Suprapubic skin (tissue), 4 donors: ENCODE measurements at regions not wholly inside any gene's neighbourhood (a gene's known extent, or its start where the extent isn't known, plus 50 kb on each side); places are given as distances from the start of the nearest gene placed in this dataset.

Source experiments
- CTCF ChIP-seq, 2 donors: fragments of 200-600 bp in 1 of 2; fragments of 450-650 bp in 1 of 2; sonication (generic) in 1 of 2; IDR thresholded peaks; one replicate each; pipeline ENCODE4 v1.5.1; 2016 to 2019; ENCODE audit warnings: antibody characterized with exemption in 2 of 2, mild to moderate bottlenecking in 1 of 2, moderate library complexity in 1 of 2
- EP300 ChIP-seq: sonication (generic); formaldehyde crosslinking; IDR thresholded peaks from one replicate; pipeline ENCODE4 v1.6.1; 2017; ENCODE audit warnings: antibody characterized with exemption
- POLR2A ChIP-seq, 2 donors: fragments of 450-650 bp; IDR thresholded peaks; one replicate each; pipeline ENCODE4 v1.6.1; 2017; ENCODE audit warnings: antibody characterized with exemption in 2 of 2, mild to moderate bottlenecking in 2 of 2, moderate library complexity in 2 of 2
- POLR2AphosphoS5 ChIP-seq, 3 donors: sonication (generic); formaldehyde crosslinking; IDR thresholded peaks; one replicate each; pipeline ENCODE4 v1.6.1; 2017; ENCODE audit warnings: antibody characterized with exemption in 3 of 3

DNA sequence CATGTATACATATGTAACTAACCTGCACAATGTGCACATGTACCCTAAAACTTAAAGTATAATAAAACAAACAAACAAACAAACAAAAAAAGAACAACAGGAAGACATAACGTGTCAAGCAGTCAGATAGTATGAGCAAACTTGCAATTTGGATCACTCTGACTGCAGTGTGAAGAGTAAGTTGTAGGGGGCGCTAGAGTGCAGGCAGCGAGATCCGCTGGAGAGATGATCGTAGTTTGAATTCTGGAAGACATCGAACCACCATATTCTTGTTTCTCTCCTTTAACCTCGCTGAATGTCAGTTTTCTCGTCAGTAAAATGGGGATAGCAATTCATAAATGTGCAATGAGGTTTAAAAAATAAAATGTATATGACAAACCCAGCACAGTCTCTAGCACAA lies 165.2 kb upstream of the LMCD1 start:
- TF ChIP-seq POLR2AphosphoS5 (IDR thresholded peaks at IDR 0.05) (no peak), CTCF (IDR thresholded peaks at IDR 0.05) (no peak), EP300 (no peak), POLR2A (IDR thresholded peaks at IDR 0.05) (no peak)
